ENCODE measurements at regions not wholly inside any gene's neighbourhood (a gene's known extent, or its start where the extent isn't known, plus 50 kb on each side); places are given as distances from the start of the nearest gene placed in this dataset.

DNA sequence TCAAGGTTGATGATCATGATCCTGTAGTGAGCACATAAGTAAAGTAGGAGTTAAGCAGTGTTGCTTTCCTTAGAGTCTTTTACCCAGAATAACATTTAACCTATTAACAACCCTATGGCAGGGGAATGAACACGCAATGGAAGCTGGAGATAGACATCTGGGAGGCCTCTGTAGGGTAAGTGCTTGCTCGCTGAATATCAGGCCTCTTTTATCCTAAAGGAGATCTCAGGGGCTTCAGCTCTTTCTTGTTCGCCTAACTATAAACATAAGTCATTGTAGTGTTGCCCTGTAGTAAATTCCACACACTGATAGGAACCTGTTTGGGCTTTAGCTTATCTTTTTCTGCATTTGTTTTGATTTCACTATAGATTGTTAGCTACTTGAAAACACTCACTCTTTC lies 174.4 kb upstream of the TCF4 start:
- TF ChIP-seq, protein P1, sequence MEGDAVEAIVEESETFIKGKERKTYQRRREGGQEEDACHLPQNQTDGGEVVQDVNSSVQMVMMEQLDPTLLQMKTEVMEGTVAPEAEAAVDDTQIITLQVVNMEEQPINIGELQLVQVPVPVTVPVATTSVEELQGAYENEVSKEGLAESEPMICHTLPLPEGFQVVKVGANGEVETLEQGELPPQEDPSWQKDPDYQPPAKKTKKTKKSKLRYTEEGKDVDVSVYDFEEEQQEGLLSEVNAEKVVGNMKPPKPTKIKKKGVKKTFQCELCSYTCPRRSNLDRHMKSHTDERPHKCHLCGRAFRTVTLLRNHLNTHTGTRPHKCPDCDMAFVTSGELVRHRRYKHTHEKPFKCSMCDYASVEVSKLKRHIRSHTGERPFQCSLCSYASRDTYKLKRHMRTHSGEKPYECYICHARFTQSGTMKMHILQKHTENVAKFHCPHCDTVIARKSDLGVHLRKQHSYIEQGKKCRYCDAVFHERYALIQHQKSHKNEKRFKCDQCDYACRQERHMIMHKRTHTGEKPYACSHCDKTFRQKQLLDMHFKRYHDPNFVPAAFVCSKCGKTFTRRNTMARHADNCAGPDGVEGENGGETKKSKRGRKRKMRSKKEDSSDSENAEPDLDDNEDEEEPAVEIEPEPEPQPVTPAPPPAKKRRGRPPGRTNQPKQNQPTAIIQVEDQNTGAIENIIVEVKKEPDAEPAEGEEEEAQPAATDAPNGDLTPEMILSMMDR (conservative IDR thresholded peaks at IDR 0.05 in 1 of 2, IDR thresholded peaks at IDR 0.05 in 1 of 2; ENCODE audit: low read depth in 1 of 2, low read length in 2 of 2): no peak
- no peak for TF ChIP-seq EZH2 (IDR thresholded peaks at IDR 0.05; ENCODE audit: low read length, missing control alignments)

All from fibroblast of lung (primary cell).